Germinal center (tissue), 1 donor: ENCODE measurements at regions not wholly inside any gene's neighbourhood (a gene's known extent, or its start where the extent isn't known, plus 50 kb on each side); places are given as distances from the start of the nearest gene placed in this dataset.
"Not testable (repeated sequence)": the region's sequence is repeated elsewhere in the genome, so short reads cannot be mapped to it uniquely, and the experiment has no call there.

Source experiments
- DNase-seq: peaks from one replicate; pipeline ENCODE4 v3.0.0; 2012; ENCODE audit warnings: mixed read lengths, low spot score

DNA sequence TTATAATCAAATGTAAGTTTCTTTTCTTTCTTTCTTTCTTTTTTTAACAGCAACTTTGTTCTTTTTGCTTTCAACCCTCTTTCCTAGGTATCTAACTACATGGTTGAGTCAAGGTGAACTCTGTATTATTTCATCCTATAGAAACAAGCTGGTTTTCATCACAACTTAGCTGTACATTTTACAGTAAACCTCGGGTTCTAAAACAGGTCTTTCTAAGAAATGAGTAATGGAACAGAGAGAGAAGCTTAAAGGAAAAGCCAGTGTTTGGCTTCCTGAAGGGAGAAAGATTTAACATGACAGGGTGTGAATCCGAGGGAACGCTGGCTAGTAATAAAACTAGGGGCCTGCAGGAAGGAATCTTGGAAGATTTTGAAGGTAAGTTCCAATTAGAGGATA, 143.4 kb upstream of the ITGB1 start:
- DNase-seq: no peak

DNA sequence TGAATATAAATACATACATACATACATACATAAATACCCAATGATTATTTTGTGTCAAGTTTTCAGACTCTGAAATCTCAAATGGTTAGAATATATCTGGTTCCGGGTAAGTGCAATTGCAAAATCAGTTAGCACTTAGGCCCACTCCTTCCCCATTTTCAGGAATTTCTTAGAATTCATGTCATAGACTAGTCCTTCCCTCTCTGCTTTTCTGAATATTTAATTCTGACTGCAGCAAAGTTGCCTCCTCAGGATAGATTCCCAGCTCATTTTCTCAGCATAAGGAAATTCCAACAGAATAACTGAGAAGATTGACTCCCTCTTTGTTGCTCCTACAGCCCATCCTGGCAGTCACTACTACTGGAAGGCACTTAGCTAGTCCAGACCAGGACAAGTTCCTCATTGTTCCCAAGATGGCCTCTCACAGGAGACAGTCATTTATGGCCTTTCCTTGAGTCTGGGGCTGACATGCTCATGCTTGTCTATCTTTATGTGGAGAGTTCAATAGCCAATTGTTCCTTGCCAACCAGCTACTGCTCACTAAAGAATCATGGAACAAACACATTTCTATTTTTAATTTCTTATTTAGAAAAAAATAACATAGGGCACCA, 142.9 kb upstream of the ITGB1 start:
- DNase-seq: no peak

DNA sequence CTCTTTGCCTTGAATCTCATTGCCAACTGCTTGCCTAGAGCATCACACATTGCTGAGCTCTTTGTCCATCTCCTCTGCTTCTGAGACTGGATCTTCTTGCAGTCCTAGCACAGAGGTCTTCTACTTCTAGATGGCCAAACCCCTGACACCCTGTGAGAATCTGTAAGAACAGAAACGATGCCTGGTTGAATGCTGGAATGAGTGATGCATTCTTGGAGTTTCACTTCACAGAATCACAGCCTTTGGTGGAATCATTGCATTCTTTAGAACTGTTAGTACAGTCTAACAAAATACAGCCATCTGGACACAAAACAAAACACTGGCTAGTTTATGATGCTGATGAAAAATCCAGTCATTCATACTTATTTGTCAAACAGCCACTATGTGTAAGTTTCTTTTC, 141.7 kb upstream of the ITGB1 start:
- no peak for DNase-seq

DNA sequence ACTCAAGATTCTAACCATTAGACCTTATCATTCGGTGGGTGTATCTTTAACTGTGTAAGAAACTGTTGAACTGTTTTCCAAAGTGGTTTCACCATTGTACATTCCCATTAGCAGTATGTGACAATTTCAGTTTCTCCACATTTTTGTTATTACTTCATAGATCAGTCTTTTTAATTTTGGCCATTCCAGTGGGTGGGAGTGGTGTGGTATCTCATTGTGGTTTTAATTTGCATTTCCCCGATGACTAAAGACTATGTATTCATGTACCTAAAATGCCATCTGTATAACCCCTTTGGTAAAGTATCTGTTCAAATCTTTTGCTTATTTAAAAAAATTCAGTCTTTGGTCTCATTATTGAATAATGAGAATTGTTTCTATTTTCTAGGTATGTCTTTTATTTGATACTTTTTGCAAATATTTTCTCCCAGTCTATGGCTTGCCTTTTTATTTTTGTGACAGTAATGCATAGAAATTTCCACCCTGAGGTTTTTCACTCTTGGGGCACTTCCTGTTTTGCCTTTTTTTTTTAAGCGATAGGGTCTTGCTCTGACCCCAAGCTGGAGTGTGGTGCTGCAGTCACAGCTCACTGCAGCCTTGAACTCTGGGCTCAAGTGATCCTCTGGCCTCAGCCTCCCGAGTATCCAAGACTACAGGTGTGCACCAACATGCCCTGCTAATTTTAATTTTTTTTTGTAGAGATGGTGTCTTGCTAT, 141.1 kb upstream of the ITGB1 start:
- no peak for DNase-seq

DNA sequence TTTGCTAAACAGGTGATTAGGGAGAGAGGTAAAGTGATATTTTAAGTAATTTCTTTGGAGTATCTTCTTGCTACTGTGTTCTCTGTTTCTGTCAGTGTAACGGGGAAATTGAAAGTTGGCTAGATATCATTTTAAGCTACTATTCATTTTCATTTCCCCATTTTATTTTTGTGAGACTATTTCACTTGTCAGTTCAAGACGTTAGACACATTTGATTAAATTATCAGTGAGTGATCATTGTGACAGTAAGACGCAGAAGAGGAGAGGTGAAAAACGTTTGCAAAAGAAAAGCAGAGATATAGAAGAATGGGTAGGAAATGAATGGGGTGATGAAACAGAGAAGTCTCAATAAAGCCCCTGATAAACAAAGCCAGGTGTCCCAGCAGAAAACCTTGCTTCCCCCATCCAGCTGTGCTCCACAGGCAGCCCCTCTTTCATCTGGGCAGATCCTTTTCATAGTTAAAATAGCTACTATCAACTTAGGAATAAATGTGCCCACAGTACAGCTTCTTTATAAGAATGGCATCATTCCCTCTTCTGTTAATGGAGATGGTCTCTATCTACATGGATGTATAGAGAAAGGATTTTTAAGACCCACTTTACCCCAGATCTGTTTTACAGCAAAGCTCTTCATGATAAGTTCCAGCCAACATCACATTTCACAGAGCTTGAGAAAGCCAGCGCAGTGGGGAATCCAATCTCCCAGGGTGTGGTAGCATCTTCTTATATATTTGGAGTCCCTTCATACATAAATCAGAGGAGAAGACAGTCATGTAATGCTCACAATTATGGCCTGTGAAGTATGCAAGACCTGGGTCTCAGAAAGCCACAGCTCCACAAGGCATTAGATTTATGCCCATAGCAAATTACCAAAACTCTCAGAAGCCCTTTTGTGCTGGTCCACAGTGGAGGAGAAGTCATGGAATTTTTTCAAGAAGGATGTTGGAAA, 138.1 kb upstream of the ITGB1 start:
- DNase-seq: no peak

DNA sequence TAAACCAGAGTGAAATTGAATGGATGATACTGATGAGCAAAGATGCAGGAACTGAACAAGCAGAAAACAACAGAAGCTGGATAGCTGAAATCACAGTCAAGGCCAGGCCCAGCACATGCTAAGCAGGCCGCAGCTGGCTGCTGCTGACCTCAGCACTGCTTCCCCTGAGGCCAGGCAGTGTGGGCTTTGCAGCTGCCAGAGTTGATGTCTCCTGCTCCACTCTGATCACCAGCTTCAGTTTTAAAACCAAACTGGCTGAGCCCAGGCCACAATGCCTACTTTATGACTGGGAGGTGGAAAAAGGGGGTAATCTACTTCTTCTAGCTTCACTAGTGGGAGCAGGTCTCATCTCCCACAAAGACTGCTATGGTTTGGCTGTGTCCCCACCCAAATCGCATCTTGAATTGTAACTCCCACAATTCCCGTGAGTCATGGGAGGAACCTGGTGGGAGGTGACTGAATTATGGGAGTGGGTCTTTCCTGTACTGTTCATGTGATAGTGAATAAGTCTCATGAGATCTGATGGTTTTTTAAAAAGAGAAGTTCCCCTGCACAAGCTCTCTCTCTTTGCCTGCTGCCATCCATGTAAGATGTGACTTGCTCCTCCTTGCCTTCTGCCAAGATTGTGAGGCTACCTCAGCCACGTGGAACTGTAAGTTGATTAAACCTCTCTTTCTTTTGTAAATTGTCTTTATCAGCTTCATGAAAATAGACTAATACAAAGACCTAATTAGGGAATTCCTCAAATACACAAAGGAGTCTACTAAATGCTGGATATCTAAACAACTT, 136.4 kb upstream of the ITGB1 start:
- DNase-seq: no peak

DNA sequence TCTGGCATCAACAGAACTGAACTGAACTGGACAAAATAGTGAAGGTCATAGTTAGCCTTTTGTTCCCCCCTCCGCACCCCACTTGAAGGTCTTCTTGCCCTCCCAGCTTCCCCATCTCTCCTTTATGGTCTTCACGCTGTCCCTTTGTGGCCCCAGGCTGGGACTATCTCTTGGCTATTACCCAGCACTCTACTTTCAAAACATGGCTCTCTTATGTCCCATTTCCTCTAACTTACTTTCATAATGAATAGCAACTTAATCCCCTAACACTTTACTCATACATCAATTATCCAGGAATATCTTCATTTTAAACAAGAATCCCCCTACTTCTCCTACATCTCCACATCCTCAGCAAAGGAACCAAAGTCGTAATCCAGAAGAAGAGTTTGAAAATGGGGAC, 135.3 kb upstream of the ITGB1 start:
- DNase-seq: no peak

DNA sequence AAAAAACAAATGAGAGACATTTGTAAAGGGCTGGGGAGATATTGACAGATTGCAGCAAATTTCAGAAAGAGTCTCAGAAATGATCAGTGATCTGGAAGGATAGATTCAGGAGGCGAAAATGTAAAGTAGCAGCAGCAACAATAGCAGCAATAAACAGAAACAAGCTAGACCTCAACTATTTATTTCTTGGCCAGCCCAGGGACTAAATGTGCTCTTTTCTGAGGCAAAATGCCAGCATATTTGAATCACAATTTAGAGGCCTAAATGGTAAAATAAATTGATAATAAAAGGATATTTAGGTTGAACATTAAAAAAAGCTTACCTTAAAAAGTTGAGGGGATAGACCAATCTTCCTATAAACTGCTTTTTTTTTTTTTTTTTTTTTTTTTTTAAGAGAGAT, 134.6 kb upstream of the ITGB1 start:
- DNase-seq: no peak

DNA sequence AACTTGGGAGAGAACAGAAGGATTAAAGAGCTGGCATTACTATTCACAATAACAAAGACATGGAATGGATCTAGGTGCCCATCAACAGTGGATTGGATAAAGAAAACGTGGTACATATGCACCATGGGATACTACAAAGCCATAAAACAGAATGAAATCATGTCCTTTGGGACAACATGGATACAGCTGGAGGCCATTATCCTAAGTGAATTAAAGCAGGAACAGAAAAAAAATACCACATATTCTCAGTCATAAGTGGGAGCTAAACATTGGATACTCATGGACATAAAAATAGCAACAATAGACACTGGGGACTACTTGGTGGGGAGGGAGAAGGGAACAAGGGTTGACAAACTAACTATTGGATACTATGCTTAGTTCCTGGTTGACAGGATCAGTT, 133.2 kb upstream of the ITGB1 start:
- DNase-seq: no peak

DNA sequence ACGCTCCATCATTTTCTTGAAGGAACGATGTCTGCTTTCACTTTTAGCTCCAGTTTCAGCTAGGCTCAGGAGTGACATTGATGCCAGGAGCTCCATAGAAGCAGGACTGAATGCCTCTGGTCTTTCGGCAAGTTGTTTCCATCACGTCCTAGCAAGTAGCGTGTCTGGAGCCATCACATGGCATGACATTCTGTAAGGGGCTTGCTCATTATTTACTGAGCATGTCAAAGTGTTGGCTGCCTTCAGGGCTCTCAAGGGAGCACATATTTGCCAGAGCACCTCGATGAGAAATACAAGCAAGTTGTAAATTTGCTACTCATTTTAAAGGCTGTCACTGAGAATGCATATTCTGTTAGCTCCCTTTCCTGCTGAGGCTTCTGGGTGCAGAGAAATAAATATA, 131.0 kb upstream of the ITGB1 start:
- no peak for DNase-seq

DNA sequence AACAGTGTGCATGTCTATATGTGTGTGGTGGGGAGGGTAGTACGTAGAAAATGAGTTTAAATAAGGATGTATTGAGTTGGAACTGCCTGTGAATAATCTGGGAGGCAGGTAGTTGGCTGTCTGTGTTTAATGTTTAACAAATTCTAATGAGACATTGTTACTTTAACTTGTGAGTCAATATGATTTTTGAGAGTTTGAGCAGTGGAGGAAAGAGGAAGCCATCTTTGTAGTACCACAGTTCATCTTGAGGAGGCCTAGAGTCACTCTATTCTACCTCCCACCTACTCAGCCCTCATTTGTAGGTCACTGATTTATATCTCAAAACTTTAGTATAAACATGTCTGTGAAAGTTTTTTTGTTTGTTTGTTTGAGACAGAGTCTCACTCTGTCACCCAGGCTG, 129.9 kb upstream of the ITGB1 start:
- DNase-seq: no peak

DNA sequence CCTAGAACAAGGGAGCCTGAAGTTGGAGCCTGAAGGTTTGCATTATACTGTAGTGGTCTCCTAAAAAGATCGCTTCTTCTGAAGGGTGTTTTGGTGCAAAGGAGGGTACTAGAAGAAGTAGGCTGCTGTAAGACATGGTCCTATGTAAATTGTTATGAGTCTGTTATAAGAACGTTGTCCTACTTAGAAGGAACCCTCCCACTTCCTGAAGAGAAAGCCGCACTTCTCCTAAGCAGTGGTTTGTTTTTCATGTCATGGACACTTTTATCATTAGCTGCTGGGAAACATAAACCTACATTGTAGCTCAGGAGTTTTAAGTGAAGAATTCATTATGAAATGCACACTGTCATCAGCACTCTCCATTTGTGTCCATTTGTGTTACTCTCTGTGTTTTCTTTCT, 129.1 kb upstream of the ITGB1 start:
- no peak for DNase-seq

DNA sequence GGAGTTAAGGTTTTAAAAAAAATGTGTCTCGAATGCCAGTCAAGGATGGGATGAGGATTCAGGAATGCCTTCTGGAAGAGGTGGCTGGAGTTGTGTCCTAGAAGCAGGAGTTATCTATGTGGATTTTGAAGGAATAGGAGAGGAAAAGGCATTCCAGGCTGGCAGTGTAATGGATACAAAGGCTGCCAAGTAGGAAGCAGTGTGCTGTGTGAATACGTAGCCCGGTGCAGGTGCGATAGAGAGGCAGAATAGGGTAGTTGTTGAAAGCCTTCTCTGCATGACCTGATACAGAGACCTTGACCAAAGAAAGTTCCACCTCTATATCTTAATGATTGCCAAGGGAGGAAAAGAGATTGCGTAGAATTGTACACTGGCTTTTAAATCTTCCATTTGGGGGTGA, 128.1 kb upstream of the ITGB1 start:
- DNase-seq: no peak

DNA sequence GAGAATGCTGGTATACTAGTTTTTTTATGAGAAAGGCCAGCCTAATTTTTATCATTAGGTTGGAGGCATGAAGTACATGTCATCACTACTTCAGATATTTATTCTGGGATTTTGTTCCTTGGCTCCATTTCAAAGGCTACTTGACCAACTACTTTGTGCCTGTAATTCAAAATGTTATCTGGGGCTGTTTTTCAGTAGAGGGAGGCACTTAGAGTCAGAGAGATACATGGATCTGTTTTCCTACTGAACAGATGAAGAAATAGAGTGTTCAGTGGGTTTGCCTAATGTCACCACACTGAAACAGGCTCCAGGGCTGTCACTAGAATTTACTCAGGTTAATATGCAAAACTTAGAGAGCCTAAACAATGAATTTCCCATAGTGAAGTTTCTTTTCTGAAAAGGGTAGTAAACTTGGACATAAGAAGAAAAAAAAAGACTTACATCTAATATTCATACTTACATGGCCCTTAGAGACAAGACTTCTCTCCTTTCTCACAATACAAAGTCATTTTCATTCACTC, 127.3 kb upstream of the ITGB1 start:
- no peak for DNase-seq

DNA sequence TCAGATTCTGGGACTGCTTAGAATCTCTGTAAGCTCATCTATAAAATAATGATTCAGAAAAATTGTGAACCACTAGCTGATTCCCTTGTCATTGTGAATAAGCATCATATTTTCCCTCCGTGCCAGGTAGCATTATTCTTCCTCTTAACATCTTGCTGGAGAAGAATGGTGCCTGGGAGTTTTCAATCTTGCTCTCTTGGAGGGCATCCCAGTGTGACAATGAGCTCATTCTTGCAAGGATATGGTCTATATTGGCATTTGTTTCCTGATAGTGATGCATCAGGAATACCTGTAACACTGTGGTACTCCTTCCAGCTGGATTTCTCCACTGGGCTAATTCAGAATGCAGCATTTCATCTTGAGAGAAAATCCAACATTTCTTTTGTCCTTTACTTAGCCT, 126.4 kb upstream of the ITGB1 start:
- DNase-seq: no peak

DNA sequence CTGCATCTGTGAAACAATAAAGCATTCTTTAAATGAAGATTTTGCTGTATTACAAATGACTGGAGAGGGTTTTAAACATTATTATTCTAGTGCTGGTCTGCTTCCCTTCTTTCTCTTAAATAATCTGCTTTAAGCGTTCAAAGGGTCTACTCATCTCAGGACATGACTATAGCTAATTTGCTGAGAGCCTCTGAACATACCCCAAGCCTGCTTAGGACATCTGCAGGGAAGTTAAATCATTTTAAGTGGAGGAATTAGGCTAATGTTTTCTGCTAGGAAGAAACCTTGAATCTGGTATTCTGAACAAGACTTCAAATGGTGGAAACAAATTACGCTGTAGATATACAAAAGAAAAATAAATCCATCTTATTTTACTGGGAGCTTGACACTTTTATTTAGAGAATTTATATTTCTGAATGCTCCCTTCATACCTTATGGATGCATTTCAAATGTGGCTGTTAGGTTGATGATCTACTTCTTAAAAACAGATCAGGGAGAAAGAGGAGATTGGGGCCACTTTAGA, 124.4 kb upstream of the ITGB1 start:
- DNase-seq: no peak

DNA sequence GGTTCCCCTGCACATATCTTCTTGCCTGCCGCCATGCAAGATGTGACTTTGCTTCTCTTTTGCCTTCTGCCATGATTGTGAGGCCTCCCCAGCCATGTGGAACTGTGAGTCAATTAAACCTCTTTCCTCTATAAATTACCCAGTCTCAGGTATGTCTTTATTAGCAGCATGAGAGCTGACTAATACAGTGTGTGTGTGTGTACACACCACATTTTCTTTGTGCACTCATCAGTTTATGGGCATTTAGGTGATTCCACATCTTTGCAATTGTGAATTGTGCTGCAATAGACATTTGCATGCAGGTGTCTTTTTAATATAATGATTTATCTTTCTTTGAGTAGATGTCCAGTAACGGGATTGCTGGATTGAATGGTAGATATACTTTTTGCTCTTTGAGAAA, 122.4 kb upstream of the ITGB1 start:
- DNase-seq: not testable (repeated sequence)

DNA sequence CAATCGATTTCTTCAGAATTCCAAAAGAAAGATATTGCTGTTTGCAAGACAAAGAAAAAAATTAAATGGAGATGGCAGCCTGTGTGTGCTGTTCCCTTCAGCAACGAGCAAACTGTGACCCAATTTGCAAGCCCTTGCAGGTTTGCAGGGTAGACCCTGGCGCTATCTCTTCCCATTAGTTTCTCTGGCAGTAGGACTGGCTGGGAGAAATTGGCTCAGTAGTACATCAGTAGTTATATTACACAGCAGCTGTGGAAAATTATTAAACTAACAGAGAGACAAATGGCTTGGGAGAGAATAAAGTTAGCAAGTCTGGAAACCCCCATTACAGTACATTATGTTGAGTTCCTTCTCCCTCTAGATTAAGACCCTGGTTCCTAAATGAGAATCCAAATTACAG, 116.4 kb upstream of the ITGB1 start:
- DNase-seq: no peak

DNA sequence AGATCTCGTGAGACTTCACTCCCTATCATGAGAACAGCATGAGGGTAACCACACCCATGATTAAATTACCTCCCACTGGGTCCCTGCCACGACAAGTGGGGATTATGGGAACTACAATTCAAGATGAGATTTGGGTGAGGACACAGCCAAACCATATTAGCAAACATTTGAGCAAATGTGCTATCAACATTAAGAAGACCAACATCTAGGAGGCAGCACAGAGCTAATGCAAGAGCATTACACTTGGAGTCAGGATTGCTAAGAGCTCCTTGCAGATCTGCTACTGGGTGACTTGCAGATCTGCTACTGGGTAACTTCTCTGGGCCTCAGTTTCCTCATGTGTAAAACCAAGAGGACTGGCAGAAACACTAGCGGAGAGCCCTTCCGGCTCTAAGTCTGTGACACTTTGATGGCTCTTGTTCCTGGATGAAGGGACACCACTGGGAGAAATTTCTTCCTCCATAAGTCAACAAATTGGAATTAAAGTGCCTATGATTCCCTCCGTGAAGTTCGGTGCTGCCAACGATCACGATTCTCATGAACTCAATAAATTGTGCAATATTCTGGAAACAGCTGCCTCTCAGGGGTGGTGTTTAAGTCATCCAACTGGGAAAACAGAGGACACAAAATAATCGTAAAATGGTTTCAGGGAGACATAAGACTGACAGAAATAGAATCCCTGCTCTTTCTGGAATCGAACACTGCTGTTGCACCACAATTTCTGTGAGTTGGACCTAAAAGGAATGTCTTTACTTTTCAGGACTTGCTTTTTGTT, 115.8 kb upstream of the ITGB1 start:
- no peak for DNase-seq

DNA sequence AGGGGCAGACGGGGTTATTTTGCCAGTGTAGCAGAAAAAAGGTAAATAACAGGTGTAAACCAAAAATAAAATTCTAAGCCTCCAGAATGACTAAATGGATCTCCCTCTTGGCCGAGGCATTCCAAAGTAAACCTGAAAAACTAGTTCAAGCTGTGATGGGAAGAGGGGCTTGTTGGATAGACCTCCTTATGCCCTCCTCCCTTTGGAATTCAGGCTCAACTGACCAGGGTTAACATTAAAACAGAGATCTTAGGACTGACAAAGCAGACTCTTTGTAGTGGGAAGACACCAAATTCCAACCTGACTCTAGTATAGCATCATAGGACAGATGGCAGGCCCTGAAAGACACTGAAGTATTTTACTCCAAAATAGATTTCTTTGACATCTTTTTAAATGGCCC, 113.8 kb upstream of the ITGB1 start:
- no peak for DNase-seq

DNA sequence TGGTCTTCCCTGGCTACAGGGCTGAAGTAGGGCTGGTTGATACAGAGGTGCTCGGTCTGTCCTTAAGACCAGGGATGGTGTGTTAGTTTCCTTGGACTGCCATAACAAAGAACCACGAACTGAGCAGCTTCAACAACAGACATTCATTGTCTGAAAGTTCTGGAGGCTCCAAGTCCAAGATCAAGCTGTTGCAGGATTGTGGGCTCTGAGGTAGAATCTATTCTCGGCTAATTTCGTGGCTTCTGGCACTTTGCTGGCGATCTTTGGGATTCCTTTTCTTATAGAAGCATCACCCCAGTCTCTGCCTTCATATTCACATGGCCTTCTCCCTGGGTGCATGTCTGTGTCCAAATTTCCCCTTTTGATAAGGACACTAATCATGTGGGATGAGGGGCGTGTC, 112.1 kb upstream of the ITGB1 start:
- no peak for DNase-seq
